Mesenchymal stem cell (in vitro differentiated cells and primary cell): ENCODE measurements at regions not wholly inside any gene's neighbourhood (a gene's known extent, or its start where the extent isn't known, plus 50 kb on each side); places are given as distances from the start of the nearest gene placed in this dataset.
A peak's percentile ranks its signal among the peaks of the same experiment; 100 is the strongest.

Experiments
- DNase-seq: peaks from one replicate; pipeline ENCODE4 v3.0.0-alpha.2; 2013
- H2AFZ ChIP-seq: one replicate; pipeline ENCODE4 v1.6.1; 2013; ENCODE audit warnings: low read depth, mild to moderate bottlenecking, control low read depth, inconsistent platforms, low read length, moderate library complexity
- H2AK5ac ChIP-seq: 2 replicates; pipeline ENCODE4 v1.6.1; 2013; ENCODE audit warnings: low read length, moderate library complexity, mild to moderate bottlenecking, inconsistent platforms; ENCODE audit not compliant: severe bottlenecking
- H2BK120ac ChIP-seq: one replicate; pipeline ENCODE4 v1.6.1; 2013; ENCODE audit warnings: low read depth, mild to moderate bottlenecking, inconsistent platforms, low read length, moderate library complexity
- H2BK12ac ChIP-seq, 2 experiments: one replicate each; pipeline ENCODE4 v1.6.1; 2013; ENCODE audit warnings: inconsistent platforms in 2 of 2, low read length in 2 of 2, mild to moderate bottlenecking in 2 of 2, moderate library complexity in 2 of 2, control low read depth in 1 of 2
- H2BK15ac ChIP-seq: one replicate; pipeline ENCODE4 v1.6.1; 2013; ENCODE audit warnings: mild to moderate bottlenecking, low read depth, inconsistent platforms; ENCODE audit not compliant: poor library complexity, severe bottlenecking
- H2BK5ac ChIP-seq: 2 replicates; pipeline ENCODE4 v1.6.1; 2013; ENCODE audit warnings: low read depth, mild to moderate bottlenecking, low read length, control low read depth, inconsistent platforms; ENCODE audit not compliant: poor library complexity, severe bottlenecking
- H3K14ac ChIP-seq, 2 experiments: one replicate each; pipeline ENCODE4 v1.6.1; 2013; ENCODE audit warnings: inconsistent platforms in 2 of 2, low read length in 2 of 2, control low read depth in 1 of 2, mild to moderate bottlenecking in 1 of 2, moderate library complexity in 1 of 2
- H3K18ac ChIP-seq, 2 experiments: one replicate each; pipeline ENCODE4 v1.6.1; 2013; ENCODE audit warnings: inconsistent platforms in 2 of 2, low read length in 2 of 2, control low read depth in 1 of 2, low read depth in 1 of 2, mild to moderate bottlenecking in 1 of 2
- H3K23ac ChIP-seq, 2 experiments: one replicate each; pipeline ENCODE4 v1.6.1; 2013; ENCODE audit warnings: inconsistent platforms in 2 of 2, low read length in 2 of 2, mild to moderate bottlenecking in 2 of 2, moderate library complexity in 2 of 2, control low read depth in 1 of 2
- H3K27ac ChIP-seq: 2 replicates; pipeline ENCODE4 v1.5.1; 2013; ENCODE audit warnings: mild to moderate bottlenecking, moderate library complexity, low read length, control low read depth, inconsistent platforms; ENCODE audit not compliant: poor library complexity, severe bottlenecking
- H3K27me3 ChIP-seq, 2 experiments: 2 replicates each; pipeline versions ENCODE4 v1.6.1 to v1.7.0; 2013; ENCODE audit warnings: low read length in 2 of 2, mild to moderate bottlenecking in 2 of 2, moderate library complexity in 2 of 2, control low read depth in 1 of 2, inconsistent platforms in 1 of 2; ENCODE audit not compliant: control insufficient read depth in 1 of 2, insufficient read depth in 1 of 2
- H3K36me3 ChIP-seq, 2 experiments: 2 replicates each; pipeline versions ENCODE4 v1.6.1 to v1.7.0; 2013; ENCODE audit warnings: low read length in 2 of 2, control low read depth in 1 of 2, inconsistent platforms in 1 of 2, low read depth in 1 of 2, mild to moderate bottlenecking in 1 of 2; ENCODE audit not compliant: insufficient read depth in 2 of 2, control insufficient read depth in 1 of 2
- H3K4ac ChIP-seq, 2 experiments: one replicate each; pipeline ENCODE4 v1.6.1; 2013; ENCODE audit warnings: inconsistent platforms in 2 of 2, low read length in 2 of 2, mild to moderate bottlenecking in 2 of 2, moderate library complexity in 2 of 2, control low read depth in 1 of 2, low read depth in 1 of 2
- H3K4me1 ChIP-seq: 2 replicates; pipeline ENCODE4 v1.6.1; 2013; ENCODE audit warnings: low read depth, low read length, control low read depth; ENCODE audit not compliant: control insufficient read depth, insufficient read depth
- H3K4me2 ChIP-seq: 2 replicates; pipeline ENCODE4 v1.6.1; 2013; ENCODE audit warnings: low read length, mild to moderate bottlenecking, inconsistent platforms; ENCODE audit not compliant: poor library complexity, severe bottlenecking
- H3K4me3 ChIP-seq, 2 experiments: 2 replicates each; pipeline versions ENCODE4 v1.5.1 to v1.7.0; 2013; ENCODE audit warnings: low read length in 2 of 2, mild to moderate bottlenecking in 2 of 2, control low read depth in 1 of 2, low read depth in 1 of 2; ENCODE audit not compliant: insufficient read depth in 1 of 2
- H3K79me1 ChIP-seq: replicated peaks from 2 replicates; pipeline ENCODE4 v1.6.1; 2013; ENCODE audit warnings: mild to moderate bottlenecking, control low read depth, low read length, inconsistent platforms; ENCODE audit not compliant: poor library complexity, severe bottlenecking
- H3K9ac ChIP-seq: 2 replicates; pipeline ENCODE4 v1.7.0; 2013; ENCODE audit warnings: mild to moderate bottlenecking, low read length, moderate library complexity
- H3K9me3 ChIP-seq: 2 replicates; pipeline ENCODE4 v1.7.0; 2013; ENCODE audit warnings: mild to moderate bottlenecking, low read length; ENCODE audit not compliant: control insufficient read depth
- H4K8ac ChIP-seq: one replicate; pipeline ENCODE4 v1.6.1; 2013; ENCODE audit warnings: inconsistent platforms, mild to moderate bottlenecking, low read length, moderate library complexity
- H4K91ac ChIP-seq: one replicate; pipeline ENCODE4 v1.6.1; 2013; ENCODE audit warnings: mild to moderate bottlenecking, low read length, inconsistent platforms
- WGBS: methylation state at CpG from one replicate; pipeline ENCODE4 v1.1.7; 2013; ENCODE audit warnings: mixed read lengths; 5-methylcytosine and 5-hydroxymethylcytosine counted together

- Histone ChIP-seq H2AFZ (no peak overlapping the region), H3K36me3 (no peaks in the 10 kb centered on the region), H2BK5ac (no peak overlapping the region), H3K4ac (no peak overlapping the region), H3K27me3 (no peaks in the 10 kb centered on the region), H2BK15ac (no peak overlapping the region), H3K79me1 (no peaks in the 10 kb centered on the region), H3K9ac (no peak overlapping the region), H3K4me3 (no peak overlapping the region), H3K4me1 (no peaks in the 10 kb centered on the region), H2BK12ac (no peak overlapping the region), H3K27ac (no peak overlapping the region), H3K23ac (no peak overlapping the region), H3K18ac (no peak overlapping the region), H2AK5ac (no peak overlapping the region), H3K9me3 (peaks cover 4% of the 10 kb centered on the region), H2BK120ac (no peak overlapping the region), H3K4me2 (no peak overlapping the region), H4K91ac (no peak overlapping the region), H3K14ac (no peak overlapping the region), H4K8ac (no peak overlapping the region)
- 97% methylated on average over 13 of the region's 13 CpGs for WGBS
- DNase-seq, result no peak
Observed at GRCh38 chr1:173377266-173377665, 99.9 kb upstream of the PRDX6 start.

- Histone ChIP-seq H2BK120ac (no peak overlapping the region), H3K36me3 (no peaks in the 10 kb centered on the region), H3K9me3 (no peaks in the 10 kb centered on the region), H3K9ac (no peak overlapping the region), H2AK5ac (no peak overlapping the region), H3K27me3 (no peaks in the 10 kb centered on the region), H3K14ac (no peak overlapping the region), H2BK5ac (no peak overlapping the region), H3K23ac (no peak overlapping the region), H4K91ac (no peak overlapping the region), H3K18ac (no peak overlapping the region), H3K27ac (peak overlapping the region; percentile 40), H3K4me2 (no peak overlapping the region), H2BK15ac (no peak overlapping the region), H3K4me3 (no peak overlapping the region), H3K4me1 (peaks cover 1% of the 10 kb centered on the region), H4K8ac (no peak overlapping the region), H3K79me1 (no peaks in the 10 kb centered on the region), H2BK12ac (no peak overlapping the region), H3K4ac (no peak overlapping the region), H2AFZ (no peak overlapping the region)
- 100% methylated on average over 1 of the region's 1 CpG for WGBS
- no peak for DNase-seq
Observed at GRCh38 chr1:173383351-173383750, 93.8 kb upstream of the PRDX6 start.

GRCh38 chr1:173388352-173388751 lies 88.8 kb upstream of the PRDX6 start:
- Histone ChIP-seq H2BK120ac (no peak overlapping the region), H3K18ac (no peak overlapping the region), H3K27ac (no peak overlapping the region), H3K36me3 (no peaks in the 10 kb centered on the region), H4K8ac (no peak overlapping the region), H3K27me3 (no peaks in the 10 kb centered on the region), H3K4ac (no peak overlapping the region), H3K4me2 (no peak overlapping the region), H3K14ac (no peak overlapping the region), H2BK5ac (no peak overlapping the region), H3K23ac (no peak overlapping the region), H3K9me3 (no peaks in the 10 kb centered on the region), H2BK12ac (no peak overlapping the region), H3K9ac (no peak overlapping the region), H3K4me3 (no peak overlapping the region), H2AFZ (no peak overlapping the region), H4K91ac (no peak overlapping the region), H3K4me1 (peaks cover 6% of the 10 kb centered on the region), H2AK5ac (no peak overlapping the region), H2BK15ac (no peak overlapping the region), H3K79me1 (no peaks in the 10 kb centered on the region)
- WGBS, result 91% methylated on average over 1 of the region's 1 CpG
- DNase-seq, result no peak

GRCh38 chr1:173392895-173393658 lies 84.1 kb upstream of the PRDX6 start:
- DNase-seq, result peak; percentile 93
- H3K23ac ChIP-seq, result no peak overlapping the region
- no peak overlapping the region for H2BK5ac ChIP-seq
- no peaks in the 10 kb centered on the region for H3K9me3 ChIP-seq
- no peaks in the 10 kb centered on the region for H3K79me1 ChIP-seq
- H2BK12ac ChIP-seq, result peak overlapping the region; percentile 82 to 98
- H3K4me3 ChIP-seq, result no peak overlapping the region
- H4K91ac ChIP-seq, result peak overlapping the region; percentile 68
- H3K14ac ChIP-seq, result peak overlapping the region in 1 of 2 experiments; percentile 18
- peak overlapping the region; percentile 79 for H2BK120ac ChIP-seq
- no peak overlapping the region for H2BK15ac ChIP-seq
- peak overlapping the region; percentile 3 for H3K9ac ChIP-seq
- WGBS, result 29% methylated on average over 7 of the region's 8 CpGs
- H3K4me2 ChIP-seq, result no peak overlapping the region
- peak overlapping the region; percentile 89 for H2AK5ac ChIP-seq
- H4K8ac ChIP-seq, result peak overlapping the region; percentile 88
- peak overlapping the region; percentile 71 to 96 for H3K18ac ChIP-seq
- H3K27ac ChIP-seq, result peak overlapping the region; percentile 65
- H3K4ac ChIP-seq, result peak overlapping the region; percentile 54 to 75
- no peaks in the 10 kb centered on the region for H3K27me3 ChIP-seq
- no peak overlapping the region for H2AFZ ChIP-seq
- no peaks in the 10 kb centered on the region for H3K36me3 ChIP-seq
- peaks cover 4% of the 10 kb centered on the region for H3K4me1 ChIP-seq
